ENCODE measurements at regions not wholly inside any gene's neighbourhood (a gene's known extent, or its start where the extent isn't known, plus 50 kb on each side); places are given as distances from the start of the nearest gene placed in this dataset.

- no peaks in the 10 kb centered on the region for H3K9me2 ChIP-seq (ENCODE audit: insufficient read depth)
- intact Hi-C loops (cut with micrococcal nuclease; ENCODE audit: unreplicated experiment) = no loop called here
- no peak for DNase-seq
- no peaks in the 10 kb centered on the region for H4K20me1 ChIP-seq (ENCODE audit: insufficient read depth)
- no peak overlapping the region for H3K27ac ChIP-seq
- no peaks in the 10 kb centered on the region for H3K9me3 ChIP-seq (ENCODE audit: insufficient read depth, low read depth)
- no peak overlapping the region for H3K4me2 ChIP-seq
- TF ChIP-seq, protein P1, sequence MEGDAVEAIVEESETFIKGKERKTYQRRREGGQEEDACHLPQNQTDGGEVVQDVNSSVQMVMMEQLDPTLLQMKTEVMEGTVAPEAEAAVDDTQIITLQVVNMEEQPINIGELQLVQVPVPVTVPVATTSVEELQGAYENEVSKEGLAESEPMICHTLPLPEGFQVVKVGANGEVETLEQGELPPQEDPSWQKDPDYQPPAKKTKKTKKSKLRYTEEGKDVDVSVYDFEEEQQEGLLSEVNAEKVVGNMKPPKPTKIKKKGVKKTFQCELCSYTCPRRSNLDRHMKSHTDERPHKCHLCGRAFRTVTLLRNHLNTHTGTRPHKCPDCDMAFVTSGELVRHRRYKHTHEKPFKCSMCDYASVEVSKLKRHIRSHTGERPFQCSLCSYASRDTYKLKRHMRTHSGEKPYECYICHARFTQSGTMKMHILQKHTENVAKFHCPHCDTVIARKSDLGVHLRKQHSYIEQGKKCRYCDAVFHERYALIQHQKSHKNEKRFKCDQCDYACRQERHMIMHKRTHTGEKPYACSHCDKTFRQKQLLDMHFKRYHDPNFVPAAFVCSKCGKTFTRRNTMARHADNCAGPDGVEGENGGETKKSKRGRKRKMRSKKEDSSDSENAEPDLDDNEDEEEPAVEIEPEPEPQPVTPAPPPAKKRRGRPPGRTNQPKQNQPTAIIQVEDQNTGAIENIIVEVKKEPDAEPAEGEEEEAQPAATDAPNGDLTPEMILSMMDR (conservative IDR thresholded peaks at IDR 0.05) = no peak
- TF ChIP-seq EZH2 (IDR thresholded peaks at IDR 0.05; ENCODE audit: low read depth) = no peak
- BruUV-seq (replicated peaks) = no TSS peak
- no peaks in the 10 kb centered on the region for H3K36me3 ChIP-seq (ENCODE audit: low read depth)
- H3K4me1 ChIP-seq (replicated peaks; ENCODE audit: insufficient read depth) = no peaks in the 10 kb centered on the region
- CTCF ChIA-PET = no interaction called here
- no peaks in the 10 kb centered on the region for H3F3A ChIP-seq (ENCODE audit: insufficient read depth, low read depth)
- POLR2A ChIA-PET (ENCODE audit: unreplicated experiment) = no interaction called here
- H2AFZ ChIP-seq = no peak overlapping the region
- no peaks in the 10 kb centered on the region for H3K79me2 ChIP-seq (ENCODE audit: low read depth)
- H3K27me3 ChIP-seq (ENCODE audit: insufficient read depth, low read depth) = peaks cover 16% of the 10 kb centered on the region
- H3K4me3 ChIP-seq = no peak overlapping the region
These were observed 707.5 kb downstream of the DHX35 start for GRCh38 chr20:39669659-39670058.

- CTCF ChIA-PET = no interaction called here
- intact Hi-C loops (cut with micrococcal nuclease; ENCODE audit: unreplicated experiment) = no loop called here
- no TSS peak for BruUV-seq (replicated peaks)
These were observed 705.9 kb downstream of the DHX35 start for GRCh38 chr20:39668038-39668437.

DNA sequence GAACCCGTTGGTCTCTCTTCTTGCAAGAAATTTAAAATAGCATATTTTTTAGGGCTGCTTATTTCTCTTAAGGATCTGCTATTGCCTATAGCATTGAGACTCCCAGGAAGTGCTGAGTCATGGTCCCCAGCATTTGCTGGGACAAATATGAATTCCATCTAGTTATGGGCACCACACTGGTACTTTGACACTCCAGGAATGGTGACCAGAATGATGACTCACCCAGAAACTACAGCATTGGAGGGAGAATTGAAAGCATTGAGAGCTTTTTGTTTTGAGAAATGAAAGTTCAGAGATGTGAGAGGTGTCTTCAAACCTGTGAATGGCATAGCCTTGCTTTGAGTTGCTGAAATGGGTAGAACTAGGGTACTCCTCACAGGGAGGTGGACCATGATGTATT, 699.7 kb downstream of the DHX35 start:
- no peaks in the 10 kb centered on the region for H4K20me1 ChIP-seq (ENCODE audit: insufficient read depth)
- H3K4me3 ChIP-seq = no peak overlapping the region
- no peaks in the 10 kb centered on the region for H3K79me2 ChIP-seq (ENCODE audit: low read depth)
- TF ChIP-seq EZH2 (IDR thresholded peaks at IDR 0.05; ENCODE audit: low read depth) = no peak
- TF ChIP-seq, protein P1 (conservative IDR thresholded peaks at IDR 0.05) = no peak
- no TSS peak for BruUV-seq (replicated peaks)
- no peak overlapping the region for H3K4me2 ChIP-seq
- H2AFZ ChIP-seq = no peak overlapping the region
- DNase-seq = peak in 1 of 2 experiments; percentile 42
- POLR2A ChIA-PET (ENCODE audit: unreplicated experiment) = no interaction called here
- intact Hi-C loops (cut with micrococcal nuclease; ENCODE audit: unreplicated experiment) = no loop called here
- CTCF ChIA-PET = no interaction called here
- H3K27ac ChIP-seq = no peak overlapping the region
- H3K9me3 ChIP-seq (ENCODE audit: insufficient read depth, low read depth) = no peaks in the 10 kb centered on the region
- no peaks in the 10 kb centered on the region for H3K36me3 ChIP-seq (ENCODE audit: low read depth)
- no peaks in the 10 kb centered on the region for H3F3A ChIP-seq (ENCODE audit: insufficient read depth, low read depth)
- H3K27me3 ChIP-seq (ENCODE audit: insufficient read depth, low read depth) = peaks cover 10% of the 10 kb centered on the region; the same call in 1 of the 2 replicates
- no peaks in the 10 kb centered on the region for H3K4me1 ChIP-seq (replicated peaks; ENCODE audit: insufficient read depth)
- no peaks in the 10 kb centered on the region for H3K9me2 ChIP-seq (ENCODE audit: insufficient read depth)

More at GRCh38 chr20:39668038-39668437, 705.9 kb downstream of the DHX35 start:
- DNase-seq = no peak
- H3F3A ChIP-seq (ENCODE audit: insufficient read depth, low read depth) = no peaks in the 10 kb centered on the region
- H3K9me3 ChIP-seq (ENCODE audit: insufficient read depth, low read depth) = no peaks in the 10 kb centered on the region
- no peaks in the 10 kb centered on the region for H4K20me1 ChIP-seq (ENCODE audit: insufficient read depth)
- H3K4me2 ChIP-seq = no peak overlapping the region
- no peaks in the 10 kb centered on the region for H3K79me2 ChIP-seq (ENCODE audit: low read depth)
- H3K27me3 ChIP-seq (ENCODE audit: insufficient read depth, low read depth) = peaks cover 16% of the 10 kb centered on the region
- no peak overlapping the region for H2AFZ ChIP-seq
- TF ChIP-seq, protein P1 (conservative IDR thresholded peaks at IDR 0.05) = no peak
- no peak for TF ChIP-seq EZH2 (IDR thresholded peaks at IDR 0.05; ENCODE audit: low read depth)
- H3K9me2 ChIP-seq (ENCODE audit: insufficient read depth) = no peaks in the 10 kb centered on the region
- H3K4me3 ChIP-seq = no peak overlapping the region
- H3K36me3 ChIP-seq (ENCODE audit: low read depth) = no peaks in the 10 kb centered on the region
- no peaks in the 10 kb centered on the region for H3K4me1 ChIP-seq (replicated peaks; ENCODE audit: insufficient read depth)
- H3K27ac ChIP-seq = no peak overlapping the region
- POLR2A ChIA-PET (ENCODE audit: unreplicated experiment) = no interaction called here
